Esophagus muscularis mucosa (tissue), 4 donors: ENCODE measurements at regions not wholly inside any gene's neighbourhood (a gene's known extent, or its start where the extent isn't known, plus 50 kb on each side); places are given as distances from the start of the nearest gene placed in this dataset.
"Not testable (repeated sequence)": the region's sequence is repeated elsewhere in the genome, so short reads cannot be mapped to it uniquely, and the experiment has no call there.

Experiments used
- DNase-seq: peaks from one replicate; pipeline ENCODE4 v3.0.0-alpha.2; 2017; ENCODE audit errors: extremely low spot score
- H3K27ac ChIP-seq, 4 donors: fragments of 200-600 bp; sonication (generic); replicated peaks in 1 of 4; 1 replicate in 3 of 4; 2 replicates in 1 of 4; pipeline ENCODE4 v1.5.1; 2016 to 2019; ENCODE audit warnings: mild to moderate bottlenecking in 1 of 4
- H3K27me3 ChIP-seq, 4 donors: fragments of 200-600 bp; sonication (generic); one replicate each; pipeline versions ENCODE4 v1.5.1 to v1.6.0; 2016 to 2019
- H3K36me3 ChIP-seq, 4 donors: fragments of 200-600 bp; sonication (generic); one replicate each; pipeline ENCODE4 v1.5.1; 2016 to 2019
- H3K4me1 ChIP-seq, 4 donors: fragments of 200-600 bp; sonication (generic); one replicate each; pipeline ENCODE4 v1.5.1; 2016 to 2019
- H3K4me3 ChIP-seq, 4 donors: fragments of 200-600 bp; sonication (generic); 1 replicate in 2 of 4; 2 replicates in 2 of 4; pipeline ENCODE4 v1.5.1; 2016 to 2019; ENCODE audit warnings: mild to moderate bottlenecking in 4 of 4, moderate library complexity in 1 of 4
- H3K9me3 ChIP-seq, 4 donors: fragments of 200-600 bp; sonication (generic); 1 replicate in 3 of 4; 2 replicates in 1 of 4; pipeline ENCODE4 v1.5.1; 2016 to 2019
- CTCF ChIP-seq, 3 experiments: fragments of 200-600 bp in 2 of 3; fragments of 450-650 bp in 1 of 3; sonication (generic) in 2 of 3; IDR thresholded peaks; one replicate each; pipeline ENCODE4 v1.5.1; 2017 to 2019; ENCODE audit warnings: antibody characterized with exemption in 3 of 3, mild to moderate bottlenecking in 2 of 3, moderate library complexity in 1 of 3
- EP300 ChIP-seq: sonication (generic); formaldehyde crosslinking; IDR thresholded peaks from one replicate; pipeline ENCODE4 v1.6.1; 2017; ENCODE audit warnings: antibody characterized with exemption
- POLR2A ChIP-seq: fragments of 450-650 bp; IDR thresholded peaks from one replicate; pipeline ENCODE4 v1.6.1; 2017; ENCODE audit warnings: antibody characterized with exemption, moderate library complexity, mild to moderate bottlenecking, low read depth
- POLR2AphosphoS5 ChIP-seq, 2 donors: sonication (generic); formaldehyde crosslinking; IDR thresholded peaks; one replicate each; pipeline ENCODE4 v1.6.1; 2017; ENCODE audit warnings: antibody characterized with exemption in 2 of 2
- WGBS: methylation state at CpG from one replicate; pipeline ENCODE4 v1.1.5; 2018; 5-methylcytosine and 5-hydroxymethylcytosine counted together
- intact Hi-C: fragments of 100-400 bp; cut with DNase I; formaldehyde crosslinking; loops from one replicate; pipeline ENCODE4 v1.15.1; 2023

- Histone ChIP-seq H3K4me1 (no peaks in the 10 kb centered on the region), H3K4me3 (no peak overlapping the region), H3K9me3 (no peaks in the 10 kb centered on the region), H3K27me3 (no peaks in the 10 kb centered on the region), H3K27ac (no peak overlapping the region), H3K36me3 (no peaks in the 10 kb centered on the region)
- TF ChIP-seq POLR2AphosphoS5 (IDR thresholded peaks at IDR 0.05) (no peak), CTCF (IDR thresholded peaks at IDR 0.05) (no peak), POLR2A (no peak), EP300 (no peak)
- 97% methylated on average over 1 of the region's 1 CpG for WGBS
- DNase-seq, result no peak
- intact Hi-C loops, result no loop called here
Observed at GRCh38 chr4:125590158-125590557, 275.4 kb downstream of the FAT4 start.

GRCh38 chr4:125591290-125591689, 276.5 kb downstream of the FAT4 start:
- Histone ChIP-seq H3K36me3 (no peaks in the 10 kb centered on the region), H3K27me3 (no peaks in the 10 kb centered on the region), H3K27ac (no peak overlapping the region), H3K9me3 (no peaks in the 10 kb centered on the region), H3K4me1 (no peaks in the 10 kb centered on the region), H3K4me3 (no peak overlapping the region)
- intact Hi-C loops, result no loop called here
- no peak for DNase-seq
- TF ChIP-seq POLR2A (no peak), EP300 (no peak), POLR2AphosphoS5 (IDR thresholded peaks at IDR 0.05) (no peak), CTCF (IDR thresholded peaks at IDR 0.05) (no peak)
- WGBS, result 94% methylated on average over 8 of the region's 8 CpGs

GRCh38 chr4:125594056-125594602, 279.4 kb downstream of the FAT4 start:
- H3K27me3 ChIP-seq, result no peaks in the 10 kb centered on the region
- H3K36me3 ChIP-seq, result no peaks in the 10 kb centered on the region
- TF ChIP-seq CTCF (IDR thresholded peaks at IDR 0.05), result no peak
- TF ChIP-seq EP300, result no peak
- no peak for TF ChIP-seq POLR2A
- TF ChIP-seq POLR2AphosphoS5 (IDR thresholded peaks at IDR 0.05), result no peak
- WGBS, result 92% methylated on average over 4 of the region's 4 CpGs
- H3K9me3 ChIP-seq, result no peaks in the 10 kb centered on the region
- H3K4me1 ChIP-seq, result no peaks in the 10 kb centered on the region
- intact Hi-C loops, result no loop called here
- no peak overlapping the region for H3K4me3 ChIP-seq
- H3K27ac ChIP-seq, result no peak overlapping the region
- DNase-seq, result no peak

GRCh38 chr4:125605926-125606325, 291.2 kb downstream of the FAT4 start:
- H3K9me3 ChIP-seq, DNase-seq, H3K27me3 ChIP-seq, H3K4me3 ChIP-seq, H3K36me3 ChIP-seq, H3K27ac ChIP-seq, intact Hi-C loops, H3K4me1 ChIP-seq: not testable (repeated sequence)
- 86% methylated on average over 2 of the region's 2 CpGs for WGBS

GRCh38 chr4:125620066-125620860, 305.5 kb downstream of the FAT4 start:
- no peaks in the 10 kb centered on the region for H3K27me3 ChIP-seq
- H3K36me3 ChIP-seq, result no peaks in the 10 kb centered on the region
- H3K4me3 ChIP-seq, result no peak overlapping the region
- 47% methylated on average over 3 of the region's 3 CpGs for WGBS
- TF ChIP-seq POLR2A, result no peak
- TF ChIP-seq CTCF (IDR thresholded peaks at IDR 0.05), result no peak
- no peak for TF ChIP-seq EP300
- TF ChIP-seq POLR2AphosphoS5 (IDR thresholded peaks at IDR 0.05), result no peak
- DNase-seq, result no peak
- H3K27ac ChIP-seq, result no peak overlapping the region
- no peaks in the 10 kb centered on the region for H3K9me3 ChIP-seq
- intact Hi-C loops, result no loop called here
- H3K4me1 ChIP-seq, result no peaks in the 10 kb centered on the region
